Osteocyte (in vitro differentiated cells): ENCODE measurements at regions not wholly inside any gene's neighbourhood (a gene's known extent, or its start where the extent isn't known, plus 50 kb on each side); places are given as distances from the start of the nearest gene placed in this dataset.
"Not testable (repeated sequence)": the region's sequence is repeated elsewhere in the genome, so short reads cannot be mapped to it uniquely, and the experiment has no call there.

Source experiments
- DNase-seq: peaks from one replicate; pipeline ENCODE4 v3.0.0; 2021; ENCODE audit warnings: mixed read lengths; ENCODE audit not compliant: unreplicated experiment; ENCODE audit errors: extremely low spot score
- H3K27ac Mint-ChIP-seq: one replicate; pipeline ENCODE4 v1.8.0; 2021; ENCODE audit warnings: mild to moderate bottlenecking, mixed read lengths; ENCODE audit not compliant: unreplicated experiment
- H3K27me3 Mint-ChIP-seq: one replicate; pipeline ENCODE4 v1.8.0; 2021; ENCODE audit warnings: mixed read lengths; ENCODE audit not compliant: unreplicated experiment
- H3K36me3 Mint-ChIP-seq: one replicate; pipeline ENCODE4 v1.8.0; 2021; ENCODE audit warnings: mixed read lengths; ENCODE audit not compliant: unreplicated experiment
- H3K4me1 Mint-ChIP-seq: one replicate; pipeline ENCODE4 v1.8.0; 2021; ENCODE audit warnings: mixed read lengths; ENCODE audit not compliant: unreplicated experiment
- H3K4me3 Mint-ChIP-seq: one replicate; pipeline ENCODE4 v1.8.0; 2021; ENCODE audit warnings: mild to moderate bottlenecking, moderate library complexity, mixed read lengths; ENCODE audit not compliant: unreplicated experiment
- H3K9me3 Mint-ChIP-seq: one replicate; pipeline ENCODE4 v1.8.0; 2021; ENCODE audit warnings: mixed read lengths; ENCODE audit not compliant: unreplicated experiment
- CTCF ChIP-seq: fragments of 200-600 bp; sonication (generic); IDR thresholded peaks from 2 replicates; pipeline ENCODE4 v1.5.0; 2021; ENCODE audit warnings: antibody characterized with exemption, mild to moderate bottlenecking, moderate library complexity

- Mint-ChIP-seq H3K9me3 (no peaks in the 10 kb centered on the region), H3K36me3 (no peaks in the 10 kb centered on the region), H3K27me3 (peaks cover 41% of the 10 kb centered on the region), H3K4me3 (no peak overlapping the region), H3K27ac (no peak overlapping the region), H3K4me1 (no peaks in the 10 kb centered on the region)
- no peak for DNase-seq
- TF ChIP-seq CTCF: no peak
Measured at GRCh38 chr4:64911846-64912245, 502.6 kb upstream of the TECRL start.

- no peak overlapping the region for H3K27ac Mint-ChIP-seq
- no peak for TF ChIP-seq CTCF
- no peaks in the 10 kb centered on the region for H3K36me3 Mint-ChIP-seq
- no peaks in the 10 kb centered on the region for H3K9me3 Mint-ChIP-seq
- peaks cover 21% of the 10 kb centered on the region for H3K27me3 Mint-ChIP-seq
- no peak overlapping the region for H3K4me3 Mint-ChIP-seq
- H3K4me1 Mint-ChIP-seq: no peaks in the 10 kb centered on the region
- no peak for DNase-seq
Measured at GRCh38 chr4:64903986-64904385, 494.7 kb upstream of the TECRL start.

- H3K9me3 Mint-ChIP-seq: no peaks in the 10 kb centered on the region
Measured at GRCh38 chr4:64899563-64899962, 490.3 kb upstream of the TECRL start.

DNA sequence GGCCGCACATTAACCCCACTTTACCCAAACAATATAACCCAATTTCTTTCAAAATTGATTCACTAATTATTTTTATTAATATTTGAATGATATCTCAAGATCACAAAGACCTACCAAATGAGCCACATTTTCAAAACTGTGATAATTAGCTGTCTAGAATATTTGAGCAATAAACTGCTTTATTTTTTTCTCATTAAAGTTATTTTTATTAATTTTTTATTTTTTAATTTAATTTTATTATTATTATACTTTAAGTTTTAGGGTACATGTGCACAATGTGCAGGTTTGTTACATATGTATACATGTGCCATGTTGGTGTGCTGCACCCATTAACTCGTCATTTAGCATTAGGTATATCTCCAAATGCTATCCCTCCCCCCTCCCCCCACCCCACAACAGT is 489.8 kb upstream of the TECRL start:
- H3K27ac Mint-ChIP-seq, H3K9me3 Mint-ChIP-seq, H3K4me1 Mint-ChIP-seq, H3K4me3 Mint-ChIP-seq, DNase-seq, H3K36me3 Mint-ChIP-seq: not testable (repeated sequence)
- H3K27me3 Mint-ChIP-seq: peaks cover 24% of the 10 kb centered on the region

More at GRCh38 chr4:64899563-64899962, 490.3 kb upstream of the TECRL start:
- no peak for DNase-seq
- Mint-ChIP-seq H3K36me3 (no peaks in the 10 kb centered on the region), H3K4me1 (no peaks in the 10 kb centered on the region), H3K27me3 (peaks cover 22% of the 10 kb centered on the region), H3K4me3 (no peak overlapping the region), H3K27ac (no peak overlapping the region)
- TF ChIP-seq CTCF: no peak

DNA sequence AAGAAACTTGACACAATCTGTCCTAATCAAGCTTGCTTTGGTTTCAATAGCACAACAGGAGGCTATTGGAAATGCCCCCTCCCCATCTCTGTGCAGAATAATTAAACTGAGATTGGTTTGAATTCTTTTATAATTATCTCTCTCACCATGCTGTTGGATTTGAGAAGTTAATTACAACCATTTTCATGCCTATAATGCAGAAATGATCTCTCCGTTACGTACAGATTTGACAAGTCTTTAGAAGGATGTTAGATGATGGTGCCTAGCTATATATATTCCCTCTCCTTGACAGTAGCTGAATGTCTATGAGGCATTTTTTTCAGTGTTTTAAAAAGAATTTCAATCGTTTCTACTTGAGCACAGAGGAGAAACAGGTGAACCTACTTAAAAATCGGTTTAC is 488.4 kb upstream of the TECRL start:
- Mint-ChIP-seq H3K4me1 (no peaks in the 10 kb centered on the region), H3K36me3 (no peaks in the 10 kb centered on the region)

More for the DNA sequence above, 488.4 kb upstream of the TECRL start:
- H3K9me3 Mint-ChIP-seq: no peaks in the 10 kb centered on the region
- no peak overlapping the region for H3K27ac Mint-ChIP-seq
- no peak overlapping the region for H3K4me3 Mint-ChIP-seq
- no peak for TF ChIP-seq CTCF
- H3K27me3 Mint-ChIP-seq: peaks cover 22% of the 10 kb centered on the region
- DNase-seq: no peak
